Stomach (tissue), 8 donors: ENCODE measurements at regions not wholly inside any gene's neighbourhood (a gene's known extent, or its start where the extent isn't known, plus 50 kb on each side); places are given as distances from the start of the nearest gene placed in this dataset.

Experiments
- DNase-seq, 2 donors: peaks; one replicate each; pipeline versions ENCODE4 v3.0.0 to v3.0.0-alpha.2; 2013 to 2019
- H3K27ac ChIP-seq, 5 donors: fragments of 200-600 bp in 4 of 5; sonication (generic) in 4 of 5; one replicate each; pipeline ENCODE4 v1.5.1; 2013 to 2019; ENCODE audit warnings: mild to moderate bottlenecking in 1 of 5, moderate library complexity in 1 of 5
- H3K27me3 ChIP-seq, 3 donors: fragments of 200-600 bp; sonication (generic); one replicate each; pipeline ENCODE4 v1.5.1; 2017 to 2019; ENCODE audit warnings: mixed run types in 1 of 3
- H3K36me3 ChIP-seq, 4 donors: fragments of 200-600 bp; sonication (generic); 1 replicate in 3 of 4; 2 replicates in 1 of 4; pipeline ENCODE4 v1.5.1; 2016 to 2019
- H3K4me1 ChIP-seq, 4 donors: fragments of 200-600 bp; sonication (generic); one replicate each; pipeline ENCODE4 v1.5.1; 2016 to 2019
- H3K4me3 ChIP-seq, 4 donors: fragments of 200-600 bp; sonication (generic) in 3 of 4; one replicate each; pipeline ENCODE4 v1.5.1; 2016 to 2019; ENCODE audit warnings: mild to moderate bottlenecking in 1 of 4
- H3K9me3 ChIP-seq, 4 donors: fragments of 200-600 bp; sonication (generic); one replicate each; pipeline ENCODE4 v1.5.1; 2016 to 2019
- CTCF ChIP-seq, 7 experiments: fragments of 450-650 bp in 4 of 7; fragments of 200-600 bp in 3 of 7; sonication (generic) in 3 of 7; IDR thresholded peaks; one replicate each; pipeline ENCODE4 v1.5.1; 2016 to 2019; ENCODE audit warnings: antibody characterized with exemption in 7 of 7, control low read depth in 2 of 7, mild to moderate bottlenecking in 1 of 7
- EP300 ChIP-seq: sonication (generic); formaldehyde crosslinking; IDR thresholded peaks from one replicate; pipeline ENCODE4 v1.6.1; 2017; ENCODE audit warnings: antibody characterized with exemption
- POLR2A ChIP-seq, 4 donors: fragments of 450-650 bp; IDR thresholded peaks; one replicate each; pipeline ENCODE4 v1.6.1; 2016; ENCODE audit warnings: antibody characterized with exemption in 4 of 4, control low read depth in 2 of 4, mild to moderate bottlenecking in 1 of 4, moderate library complexity in 1 of 4
- POLR2AphosphoS5 ChIP-seq, 3 donors: sonication (generic); formaldehyde crosslinking; IDR thresholded peaks; one replicate each; pipeline ENCODE4 v1.6.1; 2016; ENCODE audit warnings: antibody characterized with exemption in 3 of 3
- WGBS, 5 donors: extraction: QIAGEN DNeasy Blood & Tissue Kit in 3 of 5; methylation state at CpG; one replicate each; pipeline versions ENCODE4 v1.1.5 to v1.1.7; 2013 to 2018; 5-methylcytosine and 5-hydroxymethylcytosine counted together
- intact Hi-C: fragments of 100-400 bp; cut with DNase I; formaldehyde crosslinking; loops from one replicate; pipeline ENCODE4 v1.15.1; 2023; ENCODE audit warnings: low total_unique reads
- donor health status: healthy with polysubstance abuse.
- donor health status: Bipolar disorder and iron deficiency.
- donor health status: healthy.

GRCh38 chr5:155114655-155115054 is 101.1 kb downstream of the KIF4B start:
- TF ChIP-seq POLR2A (IDR thresholded peaks at IDR 0.05), result no peak
- TF ChIP-seq CTCF (IDR thresholded peaks at IDR 0.05), result no peak
- TF ChIP-seq EP300, result no peak
- no peak for TF ChIP-seq POLR2AphosphoS5 (IDR thresholded peaks at IDR 0.05)
- peaks cover 0 to 9% (median 4%) of the 10 kb centered on the region in 4 donors for H3K9me3 ChIP-seq
- no peak overlapping the region for H3K27ac ChIP-seq
- no peaks in the 10 kb centered on the region for H3K36me3 ChIP-seq
- DNase-seq, result no peak
- intact Hi-C loops, result no loop called here
- peaks cover 0 to 8% (median 0%) of the 10 kb centered on the region in 3 donors for H3K27me3 ChIP-seq
- no peaks in the 10 kb centered on the region for H3K4me1 ChIP-seq
- no peak overlapping the region for H3K4me3 ChIP-seq
- 83 to 95% (median 94%) methylated on average over 17 to 25 of the region's 25 CpGs for WGBS, 5 donors

GRCh38 chr5:155116456-155117251 is 103.1 kb downstream of the KIF4B start:
- TF ChIP-seq POLR2A (IDR thresholded peaks at IDR 0.05) (no peak), EP300 (no peak), POLR2AphosphoS5 (IDR thresholded peaks at IDR 0.05) (no peak), CTCF (IDR thresholded peaks at IDR 0.05) (no peak)
- intact Hi-C loops, result no loop called here
- Histone ChIP-seq H3K4me1 (no peaks in the 10 kb centered on the region), H3K36me3 (no peaks in the 10 kb centered on the region), H3K4me3 (no peak overlapping the region), H3K9me3 (peaks cover 0 to 9% (median 4%) of the 10 kb centered on the region in 4 donors), H3K27ac (no peak overlapping the region), H3K27me3 (peaks cover 0 to 8% (median 0%) of the 10 kb centered on the region in 3 donors)
- DNase-seq, result no peak
- 65 to 74% (median 71%) methylated on average over 13 of the region's 13 CpGs for WGBS, 5 donors

- TF ChIP-seq CTCF (IDR thresholded peaks at IDR 0.05) (no peak), EP300 (no peak), POLR2A (IDR thresholded peaks at IDR 0.05) (no peak), POLR2AphosphoS5 (IDR thresholded peaks at IDR 0.05) (no peak)
- Histone ChIP-seq H3K4me3 (no peak overlapping the region), H3K36me3 (no peaks in the 10 kb centered on the region), H3K27me3 (no peaks in the 10 kb centered on the region), H3K4me1 (no peaks in the 10 kb centered on the region), H3K9me3 (no peaks in the 10 kb centered on the region), H3K27ac (no peak overlapping the region)
- peak in 1 of 2 donors; percentile 10 for DNase-seq
- intact Hi-C loops, result no loop called here
- 25 to 40% (median 28%) methylated on average over 7 of the region's 7 CpGs for WGBS, 5 donors
These were observed 112.1 kb downstream of the KIF4B start for GRCh38 chr5:155125551-155126095.

GRCh38 chr5:155126573-155126972 is 113.0 kb downstream of the KIF4B start:
- no peak overlapping the region for H3K27ac ChIP-seq
- H3K4me3 ChIP-seq, result no peak overlapping the region
- DNase-seq, result no peak
- no peaks in the 10 kb centered on the region for H3K36me3 ChIP-seq
- no peaks in the 10 kb centered on the region for H3K9me3 ChIP-seq
- 66 to 82% (median 79%) methylated on average over 3 of the region's 3 CpGs for WGBS, 5 donors
- TF ChIP-seq CTCF (IDR thresholded peaks at IDR 0.05), result no peak
- no peaks in the 10 kb centered on the region for H3K27me3 ChIP-seq
- intact Hi-C loops, result no loop called here
- no peaks in the 10 kb centered on the region for H3K4me1 ChIP-seq
